A549 (cell line): ENCODE measurements at regions not wholly inside any gene's neighbourhood (a gene's known extent, or its start where the extent isn't known, plus 50 kb on each side); places are given as distances from the start of the nearest gene placed in this dataset.

Experiments used
- ATAC-seq, 2 experiments: fragments of 200-7000 bp in 1 of 2; fragments of >200 bp in 1 of 2; cut with Nextera tagmentation in 1 of 2; cut with Tn5 transposase in 1 of 2; 3 replicates each; pipeline versions ENCODE4 v1.8.0 to v1.9.1; 2018 to 2020; ENCODE audit warnings: mild to moderate bottlenecking in 1 of 2, moderate library complexity in 1 of 2
- CTCF ChIA-PET: fragments of 300-600 bp; sonication (Branson Sonifier 250); formaldehyde crosslinking; extraction: SDS; loops from one replicate; lab custom pipeline; 2021; ENCODE audit warnings: antibody characterized with exemption, inconsistent platforms; lab: Yijun Ruan, JAX
- POLR2A ChIA-PET: fragments of 350-600 bp; formaldehyde crosslinking; extraction: SDS; loops from one replicate; lab custom pipeline; 2021; ENCODE audit warnings: antibody characterized with exemption, inconsistent platforms; lab: Yijun Ruan, JAX
- DNase-seq, 2 experiments: peaks; one replicate each; pipeline versions ENCODE4 v3.0.0 to v3.0.0-alpha.2; 2011 to 2016; ENCODE audit warnings: low read depth in 1 of 2, low spot score in 1 of 2
- FAIRE-seq: peaks from 2 replicates; lab custom pipeline; 2011; peaks lifted over from hg19 to GRCh38; lab: Jason Lieb, UNC
- H3K27ac ChIP-seq, 2 experiments: fragments of >200 bp; sonication (Bioruptor Twin); formaldehyde crosslinking; 3 replicates each; pipeline ENCODE4 v1.5.1; 2016 to 2017
- H3K4me1 ChIP-seq: fragments of >200 bp; sonication (Bioruptor Twin); formaldehyde crosslinking; 3 replicates; pipeline ENCODE4 v1.6.1; 2016
- H3K4me2 ChIP-seq: fragments of >200 bp; sonication (Bioruptor Twin); formaldehyde crosslinking; 3 replicates; pipeline ENCODE4 v1.6.1; 2016
- H3K4me3 ChIP-seq: fragments of >200 bp; sonication (Bioruptor Twin); formaldehyde crosslinking; 3 replicates; pipeline ENCODE4 v1.5.1; 2016
- H3K9me3 ChIP-seq: fragments of >200 bp; sonication (Bioruptor Twin); formaldehyde crosslinking; 3 replicates; pipeline ENCODE4 v1.6.1; 2016
- CBX2 ChIP-seq: fragments of 200-600 bp; sonication (generic); IDR thresholded peaks from 2 replicates; pipeline ENCODE4 v1.6.1; 2016; ENCODE audit warnings: low read depth, mild to moderate bottlenecking, borderline replicate concordance
- CTCF ChIP-seq: fragments of >200 bp; sonication (Bioruptor Twin); formaldehyde crosslinking; IDR thresholded peaks from 3 replicates; pipeline ENCODE4 v1.5.1; 2016
- EHMT2 ChIP-seq: fragments of 200-600 bp; sonication (generic); IDR thresholded peaks from 2 replicates; pipeline ENCODE4 v1.6.1; 2016; ENCODE audit warnings: antibody characterized with exemption, low read depth, mild to moderate bottlenecking, moderate library complexity
- EP300 ChIP-seq, 2 experiments: fragments of >200 bp; sonication (Bioruptor Twin); formaldehyde crosslinking; IDR thresholded peaks; 2 replicates in 1 of 2; 3 replicates in 1 of 2; pipeline ENCODE4 v1.6.1; 2016 to 2017
- FOSB ChIP-seq: fragments of 250-450 bp; sonication (Bioruptor Pico); IDR thresholded peaks from 2 replicates; pipeline ENCODE4 v1.5.0; 2020; ENCODE audit warnings: mild to moderate bottlenecking, moderate library complexity
- FOSL2 ChIP-seq, 2 experiments: fragments of 450-650 bp in 1 of 2; fragments of >200 bp in 1 of 2; sonication (Bioruptor Twin) in 1 of 2; formaldehyde crosslinking; IDR thresholded peaks; 2 replicates each; pipeline versions ENCODE4 v1.5.0 to v1.6.1; 2016 to 2020; ENCODE audit warnings: mild to moderate bottlenecking in 1 of 2, moderate library complexity in 1 of 2
- HDAC2 ChIP-seq: fragments of 200-600 bp; sonication (generic); IDR thresholded peaks from 2 replicates; pipeline ENCODE4 v1.6.1; 2016
- HES2 ChIP-seq: fragments of >200 bp; sonication (Bioruptor Twin); formaldehyde crosslinking; IDR thresholded peaks from 2 replicates; pipeline ENCODE4 v1.6.1; 2016
- HOXA7 ChIP-seq: fragments of 250-450 bp; sonication (Bioruptor Pico); IDR thresholded peaks from 2 replicates; pipeline ENCODE4 v1.5.0; 2020; ENCODE audit warnings: mild to moderate bottlenecking, moderate library complexity
- MAX ChIP-seq: IDR thresholded peaks from 2 replicates; pipeline ENCODE4 v1.6.1; 2012
- MAZ ChIP-seq: fragments of 150-350 bp; IDR thresholded peaks from 2 replicates; pipeline ENCODE4 v1.6.1; 2014; ENCODE audit warnings: antibody characterized with exemption, low read depth, low read length, borderline replicate concordance
- POLR2AphosphoS2 ChIP-seq: conservative IDR thresholded peaks from 2 replicates; pipeline ENCODE4 v1.6.1; 2012; ENCODE audit warnings: low read length, improper control_type of control experiment, inconsistent platforms
- RARB ChIP-seq: fragments of 250-450 bp; sonication (Bioruptor Pico); IDR thresholded peaks from 2 replicates; pipeline ENCODE4 v1.8.0; 2021; ENCODE audit warnings: mild to moderate bottlenecking, moderate library complexity
- RCOR1 ChIP-seq: fragments of 150-350 bp; IDR thresholded peaks from 2 replicates; pipeline ENCODE4 v1.6.1; 2014; ENCODE audit warnings: antibody characterized with exemption, low read length, low read depth
- RFX5 ChIP-seq: fragments of 450-650 bp; IDR thresholded peaks from 2 replicates; pipeline ENCODE4 v1.7.1; 2014; ENCODE audit warnings: antibody characterized with exemption, mild to moderate bottlenecking, moderate library complexity
- TP53 ChIP-seq: fragments of 250-450 bp; sonication (Bioruptor Pico); IDR thresholded peaks from 2 replicates; pipeline ENCODE4 v1.5.0; 2021; ENCODE audit warnings: mild to moderate bottlenecking, moderate library complexity
- ZFP36 ChIP-seq: fragments of 450-650 bp; IDR thresholded peaks from 2 replicates; pipeline ENCODE4 v1.6.1; 2014; ENCODE audit warnings: borderline replicate concordance; ENCODE audit not compliant: partially characterized antibody
- ZNF302 ChIP-seq: fragments of 250-450 bp; sonication (Bioruptor Pico); IDR thresholded peaks from 2 replicates; pipeline ENCODE4 v1.9.0; 2021; ENCODE audit warnings: inconsistent platforms, mild to moderate bottlenecking, moderate library complexity
- WGBS: methylation state at CpG from one replicate; pipeline ENCODE4 v1.1.6; 2017; ENCODE audit errors: missing lambda C conversion rate; 5-methylcytosine and 5-hydroxymethylcytosine counted together
- TF ChIP-seq, protein P1 (sequence below): fragments of 250-450 bp; sonication (Bioruptor Pico); IDR thresholded peaks from 2 replicates; pipeline ENCODE4 v1.5.0; 2021; ENCODE audit warnings: mild to moderate bottlenecking, moderate library complexity, borderline replicate concordance
- TF ChIP-seq, protein P2 (sequence below): IDR thresholded peaks from 2 replicates; pipeline ENCODE4 v1.6.1; 2012; ENCODE audit warnings: low read depth, borderline replicate concordance
- TF ChIP-seq, protein P3 (sequence below): fragments of >200 bp; sonication (Bioruptor Twin); formaldehyde crosslinking; IDR thresholded peaks from 3 replicates; pipeline ENCODE4 v1.6.1; 2016
- TF ChIP-seq, protein P4 (sequence below): fragments of 450-650 bp; IDR thresholded peaks from 2 replicates; pipeline ENCODE4 v1.6.1; 2014; ENCODE audit warnings: antibody characterized with exemption

- 0% methylated on average over 1 of the region's 1 CpG for WGBS
- no peak overlapping the region for H3K27ac ChIP-seq
- FAIRE-seq: no peak
- H3K4me2 ChIP-seq: no peak overlapping the region
- ATAC-seq: no peak
- H3K4me3 ChIP-seq: no peak overlapping the region
- DNase-seq: no peak
- no peaks in the 10 kb centered on the region for H3K4me1 ChIP-seq
- TF ChIP-seq HES2: no peak
- TF ChIP-seq MAX: no peak
- no peak for TF ChIP-seq RCOR1
- no peak for TF ChIP-seq TP53 (CRISPR knock-in tag)
- TF ChIP-seq, protein P1, sequence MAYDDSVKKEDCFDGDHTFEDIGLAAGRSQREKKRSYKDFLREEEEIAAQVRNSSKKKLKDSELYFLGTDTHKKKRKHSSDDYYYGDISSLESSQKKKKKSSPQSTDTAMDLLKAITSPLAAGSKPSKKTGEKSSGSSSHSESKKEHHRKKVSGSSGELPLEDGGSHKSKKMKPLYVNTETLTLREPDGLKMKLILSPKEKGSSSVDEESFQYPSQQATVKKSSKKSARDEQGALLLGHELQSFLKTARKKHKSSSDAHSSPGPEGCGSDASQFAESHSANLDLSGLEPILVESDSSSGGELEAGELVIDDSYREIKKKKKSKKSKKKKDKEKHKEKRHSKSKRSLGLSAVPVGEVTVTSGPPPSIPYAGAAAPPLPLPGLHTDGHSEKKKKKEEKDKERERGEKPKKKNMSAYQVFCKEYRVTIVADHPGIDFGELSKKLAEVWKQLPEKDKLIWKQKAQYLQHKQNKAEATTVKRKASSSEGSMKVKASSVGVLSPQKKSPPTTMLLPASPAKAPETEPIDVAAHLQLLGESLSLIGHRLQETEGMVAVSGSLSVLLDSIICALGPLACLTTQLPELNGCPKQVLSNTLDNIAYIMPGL (CRISPR knock-in tag): no peak
- TF ChIP-seq RARB (CRISPR knock-in tag): no peak
- no peak for TF ChIP-seq FOSL2 (IDR thresholded peaks at IDR 0.05)
- no peak for TF ChIP-seq FOSL2 (CRISPR knock-in tag; IDR thresholded peaks at IDR 0.05)
- TF ChIP-seq, protein P2, sequence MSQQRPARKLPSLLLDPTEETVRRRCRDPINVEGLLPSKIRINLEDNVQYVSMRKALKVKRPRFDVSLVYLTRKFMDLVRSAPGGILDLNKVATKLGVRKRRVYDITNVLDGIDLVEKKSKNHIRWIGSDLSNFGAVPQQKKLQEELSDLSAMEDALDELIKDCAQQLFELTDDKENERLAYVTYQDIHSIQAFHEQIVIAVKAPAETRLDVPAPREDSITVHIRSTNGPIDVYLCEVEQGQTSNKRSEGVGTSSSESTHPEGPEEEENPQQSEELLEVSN: no peak
- no peak for TF ChIP-seq FOSB (CRISPR knock-in tag)
- no peak for TF ChIP-seq RFX5
- no peak for TF ChIP-seq CTCF
- no peak for TF ChIP-seq CBX2
- TF ChIP-seq POLR2AphosphoS2: no peak
- TF ChIP-seq, protein P3, sequence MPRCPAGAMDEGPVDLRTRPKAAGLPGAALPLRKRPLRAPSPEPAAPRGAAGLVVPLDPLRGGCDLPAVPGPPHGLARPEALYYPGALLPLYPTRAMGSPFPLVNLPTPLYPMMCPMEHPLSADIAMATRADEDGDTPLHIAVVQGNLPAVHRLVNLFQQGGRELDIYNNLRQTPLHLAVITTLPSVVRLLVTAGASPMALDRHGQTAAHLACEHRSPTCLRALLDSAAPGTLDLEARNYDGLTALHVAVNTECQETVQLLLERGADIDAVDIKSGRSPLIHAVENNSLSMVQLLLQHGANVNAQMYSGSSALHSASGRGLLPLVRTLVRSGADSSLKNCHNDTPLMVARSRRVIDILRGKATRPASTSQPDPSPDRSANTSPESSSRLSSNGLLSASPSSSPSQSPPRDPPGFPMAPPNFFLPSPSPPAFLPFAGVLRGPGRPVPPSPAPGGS: no peak
- TF ChIP-seq EHMT2: no peak
- no peak for TF ChIP-seq HDAC2
- no peak for TF ChIP-seq MAZ
- no peak for TF ChIP-seq ZFP36
- TF ChIP-seq EP300 (IDR thresholded peaks at IDR 0.05): no peak
- TF ChIP-seq, all 56 proteins: peak for 0
- CTCF ChIA-PET: no interaction called here
- POLR2A ChIA-PET: no interaction called here
- H3K9me3 ChIP-seq: no peaks in the 10 kb centered on the region
These were observed 929.4 kb upstream of the PIK3C3 start for GRCh38 chr18:41025666-41026065.

DNA sequence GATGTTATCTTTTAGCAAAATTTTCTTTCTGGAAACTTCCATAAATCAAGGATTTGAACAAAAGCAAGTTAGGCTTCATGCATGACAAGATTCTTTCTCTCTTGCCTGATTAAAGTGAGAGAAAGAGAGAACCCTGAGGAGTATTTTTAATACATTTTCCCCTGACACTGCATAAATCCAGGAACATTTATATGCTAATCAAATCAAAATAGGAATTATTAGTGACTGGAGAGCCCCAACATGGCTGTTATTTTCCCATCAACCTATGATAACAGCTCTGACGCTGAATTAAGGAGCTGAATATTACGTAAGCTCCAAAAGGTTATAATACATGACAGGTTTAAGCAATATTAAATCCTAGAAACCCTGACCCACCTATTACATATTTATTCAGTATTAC, 930.2 kb upstream of the PIK3C3 start:
- WGBS: 34% methylated on average over 2 of the region's 2 CpGs
- no peaks in the 10 kb centered on the region for H3K9me3 ChIP-seq
- no peak for TF ChIP-seq ZNF302 (CRISPR knock-in tag)
- TF ChIP-seq, protein P4, sequence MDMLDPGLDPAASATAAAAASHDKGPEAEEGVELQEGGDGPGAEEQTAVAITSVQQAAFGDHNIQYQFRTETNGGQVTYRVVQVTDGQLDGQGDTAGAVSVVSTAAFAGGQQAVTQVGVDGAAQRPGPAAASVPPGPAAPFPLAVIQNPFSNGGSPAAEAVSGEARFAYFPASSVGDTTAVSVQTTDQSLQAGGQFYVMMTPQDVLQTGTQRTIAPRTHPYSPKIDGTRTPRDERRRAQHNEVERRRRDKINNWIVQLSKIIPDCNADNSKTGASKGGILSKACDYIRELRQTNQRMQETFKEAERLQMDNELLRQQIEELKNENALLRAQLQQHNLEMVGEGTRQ: no peak
- TF ChIP-seq HOXA7: no peak
- TF ChIP-seq CBX2: no peak
- TF ChIP-seq, all 56 proteins: peak for 0
- FAIRE-seq: no peak
- no peak for DNase-seq
- ChIA-PET POLR2A (no interaction called here), CTCF (no interaction called here)
- H3K4me3 ChIP-seq: no peak overlapping the region
- ATAC-seq: no peak
- H3K4me2 ChIP-seq: no peak overlapping the region
- no peaks in the 10 kb centered on the region for H3K4me1 ChIP-seq
- H3K27ac ChIP-seq: no peak overlapping the region
